Activated CD8-positive, alpha-beta memory T cell treated with anti-CD3 and anti-CD28 coated beads for 24 hours (primary cell): ENCODE measurements at regions not wholly inside any gene's neighbourhood (a gene's known extent, or its start where the extent isn't known, plus 50 kb on each side); places are given as distances from the start of the nearest gene placed in this dataset.

ENCODE experiments used
- DNase-seq: peaks from one replicate; pipeline ENCODE4 v3.0.0-alpha.2; 2020

GRCh38 chr1:228899421-228899956 lies 164.2 kb downstream of the RHOU start:
- peak; percentile 44 for DNase-seq

- DNase-seq = peak; percentile 28
Measured at GRCh38 chr1:228900099-228900885, 165.0 kb downstream of the RHOU start.

GRCh38 chr1:228900886-228901392 lies 165.7 kb downstream of the RHOU start:
- peak; percentile 47 for DNase-seq

- DNase-seq = peak; percentile 43
Measured at GRCh38 chr1:228901936-228902681, 166.8 kb downstream of the RHOU start.

DNA sequence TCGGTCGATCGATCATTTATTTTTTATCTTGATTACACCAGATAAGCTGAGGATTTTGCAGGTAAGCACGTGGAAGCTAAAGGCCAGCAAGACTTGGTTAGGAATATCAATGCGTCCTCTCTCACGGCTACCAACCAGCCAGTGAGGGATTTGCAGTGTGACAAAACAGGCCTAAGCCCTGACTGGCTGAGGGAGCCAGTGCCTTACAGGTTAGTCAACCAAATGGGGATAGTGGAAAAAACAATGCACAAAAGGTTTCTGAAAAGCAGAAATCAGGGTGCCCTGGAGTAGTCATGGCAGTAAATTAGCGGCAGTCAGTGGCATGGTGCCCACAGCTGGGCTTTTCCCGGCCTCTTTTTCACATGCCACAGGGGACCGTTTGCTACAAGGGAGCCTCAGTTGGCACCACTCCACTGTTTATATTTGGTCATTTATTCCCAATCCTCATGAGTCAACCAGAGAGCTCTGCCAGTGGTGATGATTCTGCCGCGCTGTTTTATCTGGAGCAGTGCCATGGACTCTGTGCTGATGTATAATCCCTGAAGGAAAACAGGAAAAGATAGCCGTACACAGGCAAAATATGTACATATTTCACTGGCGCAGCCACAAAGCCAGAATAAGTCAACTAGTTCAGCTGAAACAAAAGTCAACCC lies 167.6 kb downstream of the RHOU start:
- peak; percentile 13 for DNase-seq

DNA sequence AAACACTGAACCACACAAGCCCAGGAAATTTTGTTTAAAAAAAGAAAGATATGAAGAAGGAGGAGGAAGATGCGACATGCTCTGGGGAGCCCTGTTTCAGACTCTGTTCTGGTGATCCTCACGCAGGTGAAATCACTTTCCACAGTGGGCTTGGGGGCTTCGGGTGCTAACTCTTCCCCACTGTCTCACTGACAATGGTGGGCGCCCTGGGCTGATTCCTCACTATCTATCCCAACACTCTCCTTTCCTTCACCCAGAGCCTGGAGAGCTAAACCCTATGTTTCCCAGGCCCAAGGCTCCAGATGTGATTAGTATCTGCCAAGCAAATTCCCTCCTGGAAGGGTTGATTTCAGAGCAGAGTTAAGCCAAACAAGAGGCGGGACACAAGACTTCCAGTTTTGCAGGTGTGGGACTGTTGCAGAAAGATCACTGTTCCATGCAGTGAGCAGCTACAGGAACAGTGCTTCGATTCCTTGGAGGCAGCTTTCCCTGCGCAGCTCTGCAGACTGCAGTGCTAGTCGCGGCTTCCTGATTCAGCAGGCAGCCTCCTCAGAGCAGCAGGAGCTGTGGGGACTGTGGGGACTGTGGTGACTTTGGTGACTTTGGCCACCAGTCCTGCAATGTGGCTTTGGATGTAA lies 168.3 kb downstream of the RHOU start:
- peak; percentile 7 for DNase-seq

DNA sequence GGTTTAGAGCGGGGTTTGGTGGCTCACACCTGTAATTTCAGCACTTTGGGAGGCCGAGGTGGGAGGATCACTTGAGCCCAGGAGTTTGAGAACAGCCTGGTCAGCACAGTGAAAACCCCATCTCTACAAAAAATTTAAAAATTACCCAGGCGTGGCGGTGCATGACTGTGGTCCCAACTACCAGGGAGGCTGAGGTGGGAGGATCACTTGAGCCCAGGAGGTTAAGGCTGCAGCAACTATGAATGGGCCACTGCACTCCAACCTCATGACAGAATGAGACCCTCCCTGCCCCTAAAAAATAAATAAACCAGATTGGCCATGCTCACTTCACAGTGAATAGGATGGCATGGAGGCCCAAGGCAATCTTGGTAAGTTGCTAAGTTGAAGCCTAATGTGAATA lies 168.9 kb downstream of the RHOU start:
- peak; percentile 1 for DNase-seq

GRCh38 chr1:228905701-228906101 lies 170.4 kb downstream of the RHOU start:
- peak; percentile 11 for DNase-seq

- peak; percentile 43 for DNase-seq
Measured at GRCh38 chr1:228906223-228906860, 171.1 kb downstream of the RHOU start.

- DNase-seq = peak; percentile 15
Measured at GRCh38 chr1:228911225-228912210, 176.2 kb downstream of the RHOU start.

- DNase-seq = no peak
Measured at GRCh38 chr1:228913626-228914414, 178.5 kb downstream of the RHOU start.

- DNase-seq = no peak
Measured at GRCh38 chr1:228914700-228915099, 179.4 kb downstream of the RHOU start.

DNA sequence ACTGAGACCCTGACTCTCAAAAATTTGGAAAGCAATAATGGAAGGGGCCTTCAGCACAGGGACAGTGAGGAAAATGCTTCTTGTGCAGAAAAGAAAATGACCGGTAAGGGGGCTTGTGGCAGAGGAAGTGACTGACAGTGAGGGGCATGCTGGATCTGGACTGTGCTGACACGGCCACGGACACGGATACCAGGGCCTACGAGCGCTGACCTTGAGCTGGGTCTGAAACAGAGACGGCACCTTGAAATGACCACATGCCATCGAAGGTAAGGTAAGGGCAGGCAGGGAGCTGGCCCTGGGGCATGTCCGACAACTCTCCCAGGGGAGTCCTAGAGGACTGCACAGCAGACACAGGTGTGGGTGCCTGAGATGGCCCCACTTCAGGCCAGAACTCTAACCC lies 182.1 kb downstream of the RHOU start:
- DNase-seq = no peak

DNA sequence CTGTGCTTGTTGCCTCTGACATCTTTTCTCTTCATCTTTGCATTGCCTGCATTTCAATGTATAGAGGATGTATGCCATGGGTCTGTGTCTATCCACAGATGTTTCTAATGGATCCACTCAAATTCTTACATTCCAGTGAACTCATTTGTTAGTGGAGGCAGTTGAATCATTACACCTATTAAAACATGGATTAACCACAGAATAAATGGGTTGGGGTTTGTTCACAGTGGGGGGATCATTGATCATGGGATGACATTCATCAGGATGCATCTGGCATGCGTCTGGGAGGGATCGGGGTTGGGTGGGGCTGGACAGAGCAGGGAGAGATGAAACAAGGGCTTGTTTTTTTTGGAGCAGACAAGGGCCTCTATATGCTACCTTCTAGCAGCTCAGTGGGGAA lies 182.5 kb downstream of the RHOU start:
- DNase-seq = no peak

DNA sequence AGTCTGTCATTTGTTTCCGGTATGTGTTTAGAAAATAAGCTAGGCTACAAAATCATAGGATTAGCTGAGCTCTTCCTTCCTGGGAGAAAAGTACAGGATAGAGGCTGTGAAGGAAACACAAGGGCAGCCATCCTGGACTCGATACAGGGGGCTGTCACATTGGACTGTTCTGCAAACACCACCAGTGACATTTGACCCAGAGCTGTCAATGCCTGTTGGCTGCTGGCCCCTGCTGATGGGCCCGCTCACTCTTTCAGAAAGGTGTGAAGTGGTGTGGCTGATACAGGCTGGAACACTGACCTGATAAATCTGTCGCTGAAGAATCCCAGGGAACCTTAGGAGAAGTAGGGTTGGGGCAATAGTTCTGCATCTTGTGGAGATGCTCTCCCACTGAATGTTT lies 183.1 kb downstream of the RHOU start:
- DNase-seq = no peak

DNA sequence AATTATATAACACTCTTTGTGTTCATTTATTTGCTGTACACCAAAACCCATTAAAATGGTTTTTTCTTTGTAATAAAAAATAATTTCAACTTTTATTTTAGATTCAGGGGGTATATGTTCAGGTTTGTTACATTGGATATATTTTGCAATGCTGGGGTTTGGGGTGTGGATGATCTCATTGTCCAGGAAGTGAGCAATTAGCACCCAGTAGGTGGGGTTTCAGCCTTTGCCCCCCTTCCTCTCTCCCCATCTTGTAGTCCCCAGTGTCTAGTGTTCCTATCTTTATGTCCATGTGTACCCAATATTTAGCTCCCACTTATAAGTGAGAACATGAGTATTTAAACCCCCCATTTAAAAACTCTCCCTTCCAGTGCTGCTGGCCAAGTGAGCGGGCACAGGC lies 184.6 kb downstream of the RHOU start:
- DNase-seq = no peak

DNA sequence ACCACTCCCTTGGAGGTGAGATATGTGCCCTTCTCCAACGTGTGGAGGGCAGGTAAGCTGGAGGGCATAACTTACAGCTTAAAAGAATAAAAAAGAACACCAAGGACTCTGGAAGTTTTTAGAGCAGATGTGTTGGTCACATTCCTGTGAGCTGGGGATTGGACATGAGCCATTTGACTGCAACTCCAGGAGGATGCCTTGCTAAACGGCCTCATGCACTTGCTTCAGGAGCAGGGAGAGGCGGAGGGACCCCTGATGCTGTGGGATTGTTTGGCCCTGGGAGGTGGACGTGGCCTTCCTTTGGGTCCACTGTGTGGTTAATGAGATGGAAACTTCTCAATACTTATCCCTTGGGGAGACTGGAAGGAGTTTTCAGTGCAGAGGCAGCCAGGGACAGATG lies 185.6 kb downstream of the RHOU start:
- no peak for DNase-seq

DNA sequence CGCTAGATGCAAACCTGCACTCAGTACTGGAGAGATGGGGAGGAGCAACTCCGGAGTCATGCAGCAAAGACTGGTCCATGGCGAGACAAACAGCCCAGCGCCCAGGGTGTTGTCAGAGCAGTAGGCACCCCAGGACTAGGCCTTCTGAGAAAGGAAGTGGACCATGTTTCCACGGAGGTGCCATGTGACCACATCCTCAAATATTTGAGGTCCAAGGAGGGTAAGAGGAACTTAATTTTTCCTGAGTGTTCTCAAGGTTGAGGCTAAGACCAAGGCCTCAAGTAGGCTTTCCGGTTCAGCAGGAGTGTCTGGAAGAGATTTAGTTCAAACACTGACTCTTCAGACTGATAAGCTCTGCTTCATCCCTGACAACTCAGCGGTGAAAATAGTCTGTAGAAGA lies 186.2 kb downstream of the RHOU start:
- no peak for DNase-seq

DNA sequence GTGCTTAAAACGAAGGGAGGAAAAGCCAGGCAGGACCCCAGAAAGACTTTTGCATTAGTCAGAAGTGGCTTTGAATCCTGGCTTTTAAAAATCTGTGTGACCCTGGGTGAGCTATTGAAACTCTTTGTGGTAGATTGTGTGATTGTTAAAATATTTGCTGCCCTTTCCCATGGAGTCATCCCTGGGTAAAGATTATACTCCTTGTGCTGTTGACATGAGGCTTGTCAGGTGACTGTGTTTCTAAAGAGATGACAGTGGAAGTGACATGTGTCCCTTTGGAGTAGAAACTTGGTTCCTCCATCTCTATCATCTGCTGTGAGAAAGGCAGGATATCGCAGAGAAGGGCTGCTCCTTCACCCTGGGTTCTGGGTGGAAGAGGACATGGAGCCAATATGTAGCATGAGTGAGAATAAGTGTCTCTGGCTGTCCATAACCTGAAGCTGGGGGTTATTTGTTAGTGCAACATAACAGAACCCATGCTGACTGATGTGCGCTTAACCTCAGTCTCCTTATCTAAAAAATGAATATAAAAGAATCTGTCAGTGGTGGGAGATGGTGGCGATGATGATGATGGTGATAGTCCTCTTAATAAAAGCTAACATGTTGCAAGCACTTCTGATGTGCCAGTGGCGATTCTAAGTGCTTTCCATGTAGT lies 187.6 kb downstream of the RHOU start:
- no peak for DNase-seq
